A549 (cell line): ENCODE measurements at regions not wholly inside any gene's neighbourhood (a gene's known extent, or its start where the extent isn't known, plus 50 kb on each side); places are given as distances from the start of the nearest gene placed in this dataset.
A peak's percentile ranks its signal among the peaks of the same experiment; 100 is the strongest.

Experiments
- ATAC-seq, 2 experiments: fragments of 200-7000 bp in 1 of 2; fragments of >200 bp in 1 of 2; cut with Nextera tagmentation in 1 of 2; cut with Tn5 transposase in 1 of 2; 3 replicates each; pipeline versions ENCODE4 v1.8.0 to v1.9.1; 2018 to 2020; ENCODE audit warnings: mild to moderate bottlenecking in 1 of 2, moderate library complexity in 1 of 2
- CTCF ChIA-PET: fragments of 300-600 bp; sonication (Branson Sonifier 250); formaldehyde crosslinking; extraction: SDS; loops from one replicate; lab custom pipeline; 2021; ENCODE audit warnings: antibody characterized with exemption, inconsistent platforms; lab: Yijun Ruan, JAX
- POLR2A ChIA-PET: fragments of 350-600 bp; formaldehyde crosslinking; extraction: SDS; loops from one replicate; lab custom pipeline; 2021; ENCODE audit warnings: antibody characterized with exemption, inconsistent platforms; lab: Yijun Ruan, JAX
- DNase-seq, 2 experiments: peaks; one replicate each; pipeline versions ENCODE4 v3.0.0 to v3.0.0-alpha.2; 2011 to 2016; ENCODE audit warnings: low read depth in 1 of 2, low spot score in 1 of 2
- FAIRE-seq: peaks from 2 replicates; lab custom pipeline; 2011; peaks lifted over from hg19 to GRCh38; lab: Jason Lieb, UNC
- H3K27ac ChIP-seq, 2 experiments: fragments of >200 bp; sonication (Bioruptor Twin); formaldehyde crosslinking; 3 replicates each; pipeline ENCODE4 v1.5.1; 2016 to 2017
- H3K4me1 ChIP-seq: fragments of >200 bp; sonication (Bioruptor Twin); formaldehyde crosslinking; 3 replicates; pipeline ENCODE4 v1.6.1; 2016
- H3K4me2 ChIP-seq: fragments of >200 bp; sonication (Bioruptor Twin); formaldehyde crosslinking; 3 replicates; pipeline ENCODE4 v1.6.1; 2016
- H3K4me3 ChIP-seq: fragments of >200 bp; sonication (Bioruptor Twin); formaldehyde crosslinking; 3 replicates; pipeline ENCODE4 v1.5.1; 2016
- H3K9me3 ChIP-seq: fragments of >200 bp; sonication (Bioruptor Twin); formaldehyde crosslinking; 3 replicates; pipeline ENCODE4 v1.6.1; 2016
- CBX8 ChIP-seq: fragments of 200-600 bp; sonication (generic); IDR thresholded peaks from 2 replicates; pipeline ENCODE4 v1.6.1; 2016
- CHD4 ChIP-seq: fragments of 200-600 bp; sonication (generic); IDR thresholded peaks from 2 replicates; pipeline ENCODE4 v1.6.1; 2016; ENCODE audit warnings: antibody characterized with exemption, mild to moderate bottlenecking, borderline replicate concordance
- CTCF ChIP-seq: fragments of >200 bp; sonication (Bioruptor Twin); formaldehyde crosslinking; IDR thresholded peaks from 3 replicates; pipeline ENCODE4 v1.5.1; 2016
- EP300 ChIP-seq, 2 experiments: fragments of >200 bp; sonication (Bioruptor Twin); formaldehyde crosslinking; IDR thresholded peaks; 2 replicates in 1 of 2; 3 replicates in 1 of 2; pipeline ENCODE4 v1.6.1; 2016 to 2017
- ESRRA ChIP-seq: fragments of 150-350 bp; IDR thresholded peaks from 2 replicates; pipeline ENCODE4 v1.6.1; 2014; ENCODE audit warnings: mild to moderate bottlenecking, low read length, borderline replicate concordance
- FOSL2 ChIP-seq, 2 experiments: fragments of 450-650 bp in 1 of 2; fragments of >200 bp in 1 of 2; sonication (Bioruptor Twin) in 1 of 2; formaldehyde crosslinking; IDR thresholded peaks; 2 replicates each; pipeline versions ENCODE4 v1.5.0 to v1.6.1; 2016 to 2020; ENCODE audit warnings: mild to moderate bottlenecking in 1 of 2, moderate library complexity in 1 of 2
- FOXS1 ChIP-seq: fragments of 250-450 bp; sonication (Bioruptor Pico); IDR thresholded peaks from 2 replicates; pipeline ENCODE4 v1.5.0; 2020; ENCODE audit warnings: mild to moderate bottlenecking, moderate library complexity
- HDAC2 ChIP-seq: fragments of 200-600 bp; sonication (generic); IDR thresholded peaks from 2 replicates; pipeline ENCODE4 v1.6.1; 2016
- HEYL ChIP-seq: fragments of 250-450 bp; sonication (Bioruptor Pico); IDR thresholded peaks from 2 replicates; pipeline ENCODE4 v1.8.0; 2021; ENCODE audit warnings: mild to moderate bottlenecking, moderate library complexity
- HOXA7 ChIP-seq: fragments of 250-450 bp; sonication (Bioruptor Pico); IDR thresholded peaks from 2 replicates; pipeline ENCODE4 v1.5.0; 2020; ENCODE audit warnings: mild to moderate bottlenecking, moderate library complexity
- HOXB13 ChIP-seq: fragments of 250-450 bp; sonication (Bioruptor Pico); IDR thresholded peaks from 2 replicates; pipeline ENCODE4 v1.5.0; 2020; ENCODE audit warnings: low read depth, mild to moderate bottlenecking, moderate library complexity
- JUN ChIP-seq, 2 experiments: fragments of >200 bp; sonication (Bioruptor Twin); formaldehyde crosslinking; IDR thresholded peaks; 2 replicates in 1 of 2; 3 replicates in 1 of 2; pipeline ENCODE4 v1.6.1; 2016 to 2017
- KDM1A ChIP-seq: fragments of 200-600 bp; sonication (generic); IDR thresholded peaks from 2 replicates; pipeline ENCODE4 v1.6.1; 2016; ENCODE audit warnings: low read depth, mild to moderate bottlenecking
- KDM5A ChIP-seq: fragments of 200-600 bp; sonication (generic); IDR thresholded peaks from 2 replicates; pipeline ENCODE4 v1.6.1; 2016; ENCODE audit warnings: antibody characterized with exemption, mild to moderate bottlenecking
- MAFK ChIP-seq: fragments of 450-650 bp; IDR thresholded peaks from 2 replicates; pipeline ENCODE4 v1.6.1; 2014; ENCODE audit not compliant: partially characterized antibody
- MAX ChIP-seq: IDR thresholded peaks from 2 replicates; pipeline ENCODE4 v1.6.1; 2012
- NR3C1 ChIP-seq: fragments of >200 bp; sonication (Bioruptor Twin); formaldehyde crosslinking; IDR thresholded peaks from 3 replicates; pipeline ENCODE4 v1.6.1; 2017
- POLR2A ChIP-seq: IDR thresholded peaks from 2 replicates; pipeline ENCODE4 v1.6.1; 2012; ENCODE audit warnings: mild to moderate bottlenecking, low read length
- RAD21 ChIP-seq, 2 experiments: fragments of >200 bp in 1 of 2; sonication (Bioruptor Twin) in 1 of 2; formaldehyde crosslinking in 1 of 2; IDR thresholded peaks in 1 of 2; conservative IDR thresholded peaks in 1 of 2; 2 replicates in 1 of 2; 3 replicates in 1 of 2; pipeline ENCODE4 v1.6.1; 2012 to 2018; ENCODE audit warnings: inconsistent platforms in 1 of 2
- RARB ChIP-seq: fragments of 250-450 bp; sonication (Bioruptor Pico); IDR thresholded peaks from 2 replicates; pipeline ENCODE4 v1.8.0; 2021; ENCODE audit warnings: mild to moderate bottlenecking, moderate library complexity
- RCOR1 ChIP-seq: fragments of 150-350 bp; IDR thresholded peaks from 2 replicates; pipeline ENCODE4 v1.6.1; 2014; ENCODE audit warnings: antibody characterized with exemption, low read length, low read depth
- RFX5 ChIP-seq: fragments of 450-650 bp; IDR thresholded peaks from 2 replicates; pipeline ENCODE4 v1.7.1; 2014; ENCODE audit warnings: antibody characterized with exemption, mild to moderate bottlenecking, moderate library complexity
- USF2 ChIP-seq: fragments of 450-650 bp; IDR thresholded peaks from 2 replicates; pipeline ENCODE4 v1.6.1; 2014; ENCODE audit warnings: antibody characterized with exemption
- ZNF302 ChIP-seq: fragments of 250-450 bp; sonication (Bioruptor Pico); IDR thresholded peaks from 2 replicates; pipeline ENCODE4 v1.9.0; 2021; ENCODE audit warnings: inconsistent platforms, mild to moderate bottlenecking, moderate library complexity
- ZSCAN20 ChIP-seq: fragments of 250-450 bp; sonication (Bioruptor Pico); IDR thresholded peaks from 2 replicates; pipeline ENCODE4 v1.8.0; 2022; ENCODE audit warnings: mild to moderate bottlenecking, moderate library complexity
- WGBS: methylation state at CpG from one replicate; pipeline ENCODE4 v1.1.6; 2017; ENCODE audit errors: missing lambda C conversion rate; 5-methylcytosine and 5-hydroxymethylcytosine counted together

- ATAC-seq: no peak
- no peaks in the 10 kb centered on the region for H3K9me3 ChIP-seq
- TF ChIP-seq MAX (no peak), FOSL2 (IDR thresholded peaks at IDR 0.05) (no peak), FOSL2 (CRISPR knock-in tag; IDR thresholded peaks at IDR 0.05) (no peak), RARB (CRISPR knock-in tag) (no peak), RCOR1 (no peak), KDM5A (no peak), POLR2A (no peak), ESRRA (no peak), HDAC2 (no peak), HOXA7 (no peak), EP300 (IDR thresholded peaks at IDR 0.05) (no peak), HEYL (no peak), HOXB13 (CRISPR knock-in tag) (no peak), RFX5 (no peak), ZNF302 (CRISPR knock-in tag) (no peak), KDM1A (no peak), FOXS1 (CRISPR knock-in tag) (no peak), RAD21 (conservative IDR thresholded peaks at IDR 0.05 in 1 of 2, IDR thresholded peaks at IDR 0.05 in 1 of 2) (no peak), ZSCAN20 (CRISPR knock-in tag) (no peak)
- ChIA-PET CTCF (interaction anchor here (1.1 kb wide), 1 partner anchor 27 kb away, joined by 5 read pairs; no protein-coding TSS in a partner anchor), POLR2A (no interaction called here)
- DNase-seq: no peak
- no peak overlapping the region for H3K4me2 ChIP-seq
- whole genome bisulfite sequencing: 58% methylated on average over 1 of the region's 1 CpG
- H3K4me1 ChIP-seq: no peaks in the 10 kb centered on the region
- no peak overlapping the region for H3K27ac ChIP-seq
- H3K4me3 ChIP-seq: no peak overlapping the region
- FAIRE-seq: no peak
These were observed 263.1 kb downstream of the TNS1 start for GRCh38 chr2:217739741-217740140.

DNA sequence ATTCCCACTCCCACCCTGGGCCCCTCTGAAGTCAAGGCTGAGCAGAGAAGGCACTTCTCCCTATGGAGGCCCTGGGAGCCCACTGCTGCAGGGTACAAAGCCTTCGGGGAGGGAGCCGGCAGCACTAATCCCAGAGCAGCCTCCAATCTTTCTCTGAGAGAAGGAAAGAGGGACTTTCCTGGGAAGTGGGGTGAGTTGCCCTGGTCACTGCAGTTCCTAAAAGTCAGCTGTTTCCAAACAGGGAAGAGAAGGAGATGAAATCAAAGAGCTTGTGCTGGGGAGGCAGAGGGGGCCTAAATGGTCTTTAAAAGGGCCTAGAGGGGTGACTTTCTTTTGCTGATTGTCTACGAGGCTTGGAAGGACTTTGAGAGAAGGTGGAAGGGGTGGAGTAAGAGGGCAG is 264.7 kb downstream of the TNS1 start:
- no peaks in the 10 kb centered on the region for H3K9me3 ChIP-seq
- WGBS: 66% methylated on average over 3 of the region's 3 CpGs
- no peak overlapping the region for H3K27ac ChIP-seq
- no peak for TF ChIP-seq HOXA7
- TF ChIP-seq RFX5: no peak
- no peak for TF ChIP-seq USF2
- TF ChIP-seq CHD4: no peak
- no peak for TF ChIP-seq CBX8
- TF ChIP-seq JUN (IDR thresholded peaks at IDR 0.05): no peak
- no peak for TF ChIP-seq NR3C1
- ChIA-PET CTCF (interaction anchor here (1.4 kb wide), 1 partner anchor 9 kb away, joined by 3 read pairs; no protein-coding TSS in a partner anchor), POLR2A (no interaction called here)
- no peak for DNase-seq
- no peak for FAIRE-seq
- no peaks in the 10 kb centered on the region for H3K4me1 ChIP-seq
- ATAC-seq: no peak
- H3K4me3 ChIP-seq: no peak overlapping the region
- no peak overlapping the region for H3K4me2 ChIP-seq

DNA sequence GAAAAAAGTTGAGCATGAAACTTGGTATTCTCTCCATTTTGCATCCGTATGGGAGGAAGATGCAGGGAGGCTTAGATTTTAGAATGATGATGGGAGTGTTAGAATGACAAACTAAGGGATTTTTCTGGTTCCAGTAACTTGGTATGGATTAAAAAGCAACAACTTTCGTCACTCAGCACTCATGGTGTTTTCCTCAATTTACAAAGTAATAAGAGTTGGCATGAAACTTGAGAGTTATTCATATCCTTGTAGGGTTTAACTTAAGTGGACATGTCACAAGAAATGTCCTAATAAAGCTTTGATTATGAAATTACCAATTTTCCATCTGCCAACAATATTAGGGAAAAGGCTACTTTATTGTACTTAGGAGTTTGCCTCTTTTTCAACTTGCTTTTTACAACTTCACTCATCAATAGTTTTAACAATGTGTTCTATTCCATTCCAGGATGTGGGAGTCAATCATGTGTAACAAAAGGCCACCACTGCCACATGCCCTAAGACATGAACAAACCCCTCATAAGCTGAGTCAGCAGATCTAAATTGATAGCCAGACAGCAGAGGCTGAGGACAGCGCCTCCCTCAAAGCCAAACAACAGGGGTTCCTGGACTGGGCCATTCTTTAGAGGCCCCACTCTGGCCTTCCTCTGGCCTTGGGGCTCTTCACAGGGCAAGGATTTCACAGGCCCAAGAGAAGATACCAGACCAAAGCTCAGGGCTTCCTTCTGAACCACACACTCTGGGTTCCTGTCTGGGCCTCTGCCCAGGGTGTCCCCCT is 265.8 kb downstream of the TNS1 start:
- no peak overlapping the region for H3K27ac ChIP-seq
- DNase-seq: no peak
- no peaks in the 10 kb centered on the region for H3K9me3 ChIP-seq
- ChIA-PET POLR2A (no interaction called here), CTCF (interaction anchor here (0.7 kb wide), 1 partner anchor 48 kb away, joined by 3 read pairs; no protein-coding TSS in a partner anchor)
- TF ChIP-seq CTCF (no peak), MAFK (peak; percentile 93), CHD4 (no peak)
- no peak overlapping the region for H3K4me3 ChIP-seq
- 52% methylated on average over 3 of the region's 3 CpGs for WGBS
- FAIRE-seq: no peak
- no peak overlapping the region for H3K4me2 ChIP-seq
- ATAC-seq: no peak
- no peaks in the 10 kb centered on the region for H3K4me1 ChIP-seq
